ENCODE measurements at regions not wholly inside any gene's neighbourhood (a gene's known extent, or its start where the extent isn't known, plus 50 kb on each side); places are given as distances from the start of the nearest gene placed in this dataset.

DNA sequence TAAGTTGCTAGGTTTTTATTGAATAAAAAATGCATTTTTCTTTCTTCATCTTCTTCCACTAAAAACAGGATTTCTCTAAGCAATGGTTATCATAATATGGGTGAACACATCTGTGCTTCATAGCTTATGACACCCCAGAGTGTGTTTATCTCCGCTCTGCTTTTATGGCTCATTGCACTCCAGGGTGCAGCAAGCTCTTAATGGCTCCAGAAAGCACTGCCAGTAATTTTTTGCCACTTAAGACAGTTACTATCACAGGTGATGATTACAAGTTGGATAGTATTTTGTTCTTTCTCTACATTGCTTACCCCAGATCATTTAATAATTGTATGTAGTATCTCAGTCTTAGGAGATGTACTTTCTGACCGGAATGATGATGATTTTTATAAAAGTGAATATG lies 239.3 kb upstream of the CDH20 start (continued):
- TF ChIP-seq, protein P1, sequence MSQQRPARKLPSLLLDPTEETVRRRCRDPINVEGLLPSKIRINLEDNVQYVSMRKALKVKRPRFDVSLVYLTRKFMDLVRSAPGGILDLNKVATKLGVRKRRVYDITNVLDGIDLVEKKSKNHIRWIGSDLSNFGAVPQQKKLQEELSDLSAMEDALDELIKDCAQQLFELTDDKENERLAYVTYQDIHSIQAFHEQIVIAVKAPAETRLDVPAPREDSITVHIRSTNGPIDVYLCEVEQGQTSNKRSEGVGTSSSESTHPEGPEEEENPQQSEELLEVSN (IDR thresholded peaks at IDR 0.05; ENCODE audit: borderline replicate concordance, low read depth): no peak
- no peak for TF ChIP-seq HOXB5 (CRISPR knock-in tag; IDR thresholded peaks at IDR 0.05)
- TF ChIP-seq TP53 (CRISPR knock-in tag; IDR thresholded peaks at IDR 0.05): no peak
- TF ChIP-seq KDM5A (IDR thresholded peaks at IDR 0.05): no peak
- TF ChIP-seq MAFK (IDR thresholded peaks at IDR 0.05; ENCODE audit: partially characterized antibody): no peak

DNA sequence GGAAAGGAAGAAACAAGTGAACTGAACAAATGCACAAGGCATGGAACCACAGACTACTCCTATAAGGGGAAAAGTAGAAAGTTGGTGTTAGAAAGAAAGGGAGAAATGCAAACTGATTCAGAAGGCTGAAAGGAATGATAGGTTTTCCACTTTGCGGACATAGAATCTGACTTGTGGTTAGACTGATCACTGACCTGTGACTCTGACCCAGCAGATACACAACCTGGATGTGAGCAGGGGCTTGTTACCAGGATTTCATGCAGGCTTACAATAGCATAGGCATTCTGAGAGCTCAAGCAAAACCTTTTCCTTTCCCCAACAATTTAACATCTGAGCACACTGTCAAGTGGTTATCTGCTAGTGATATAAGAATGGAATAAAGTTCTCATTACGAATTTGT lies 237.0 kb upstream of the CDH20 start:
- POLR2A ChIA-PET: no interaction called here
- WGBS (ENCODE audit: missing lambda C conversion rate): 48% methylated on average over 2 of the region's 2 CpGs
- no peak for FAIRE-seq
- no peaks in the 10 kb centered on the region for H3K4me1 ChIP-seq
- no peak overlapping the region for H3K4me2 ChIP-seq
- no peak for ATAC-seq
- no peak for DNase-seq (ENCODE audit: low read depth in 1 of 2, low spot score in 1 of 2)
- H3K4me3 ChIP-seq: no peak overlapping the region
- H3K9me3 ChIP-seq: no peaks in the 10 kb centered on the region
- CTCF ChIA-PET: no interaction called here
- TF ChIP-seq, protein P2, sequence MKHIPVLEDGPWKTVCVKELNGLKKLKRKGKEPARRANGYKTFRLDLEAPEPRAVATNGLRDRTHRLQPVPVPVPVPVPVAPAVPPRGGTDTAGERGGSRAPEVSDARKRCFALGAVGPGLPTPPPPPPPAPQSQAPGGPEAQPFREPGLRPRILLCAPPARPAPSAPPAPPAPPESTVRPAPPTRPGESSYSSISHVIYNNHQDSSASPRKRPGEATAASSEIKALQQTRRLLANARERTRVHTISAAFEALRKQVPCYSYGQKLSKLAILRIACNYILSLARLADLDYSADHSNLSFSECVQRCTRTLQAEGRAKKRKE (CRISPR knock-in tag; IDR thresholded peaks at IDR 0.05; ENCODE audit: low read depth): no peak
- TF ChIP-seq FOXS1 (CRISPR knock-in tag; IDR thresholded peaks at IDR 0.05) (no peak), BCL3 (IDR thresholded peaks at IDR 0.05) (no peak), SREBF2 (IDR thresholded peaks at IDR 0.05) (no peak), CHD2 (IDR thresholded peaks at IDR 0.05; ENCODE audit: low read length, partially characterized antibody) (no peak), SMC3 (IDR thresholded peaks at IDR 0.05) (no peak), HEYL (CRISPR knock-in tag; IDR thresholded peaks at IDR 0.05) (no peak), ZSCAN20 (CRISPR knock-in tag; IDR thresholded peaks at IDR 0.05) (no peak), CHD4 (IDR thresholded peaks at IDR 0.05; ENCODE audit: borderline replicate concordance) (no peak), HDAC2 (IDR thresholded peaks at IDR 0.05) (no peak), USF2 (IDR thresholded peaks at IDR 0.05) (no peak), MYC (IDR thresholded peaks at IDR 0.05; ENCODE audit: borderline replicate concordance, low read length) (no peak), EHF (CRISPR knock-in tag; IDR thresholded peaks at IDR 0.05) (no peak), TP53 (CRISPR knock-in tag; IDR thresholded peaks at IDR 0.05) (no peak), ZC3H11A (IDR thresholded peaks at IDR 0.05) (no peak), EP300 (IDR thresholded peaks at IDR 0.05) (no peak), PHF8 (IDR thresholded peaks at IDR 0.05; ENCODE audit: borderline replicate concordance, low read depth) (no peak)
- TF ChIP-seq, protein P3, sequence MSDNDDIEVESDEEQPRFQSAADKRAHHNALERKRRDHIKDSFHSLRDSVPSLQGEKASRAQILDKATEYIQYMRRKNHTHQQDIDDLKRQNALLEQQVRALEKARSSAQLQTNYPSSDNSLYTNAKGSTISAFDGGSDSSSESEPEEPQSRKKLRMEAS (IDR thresholded peaks at IDR 0.05): no peak
- TF ChIP-seq, protein P4, sequence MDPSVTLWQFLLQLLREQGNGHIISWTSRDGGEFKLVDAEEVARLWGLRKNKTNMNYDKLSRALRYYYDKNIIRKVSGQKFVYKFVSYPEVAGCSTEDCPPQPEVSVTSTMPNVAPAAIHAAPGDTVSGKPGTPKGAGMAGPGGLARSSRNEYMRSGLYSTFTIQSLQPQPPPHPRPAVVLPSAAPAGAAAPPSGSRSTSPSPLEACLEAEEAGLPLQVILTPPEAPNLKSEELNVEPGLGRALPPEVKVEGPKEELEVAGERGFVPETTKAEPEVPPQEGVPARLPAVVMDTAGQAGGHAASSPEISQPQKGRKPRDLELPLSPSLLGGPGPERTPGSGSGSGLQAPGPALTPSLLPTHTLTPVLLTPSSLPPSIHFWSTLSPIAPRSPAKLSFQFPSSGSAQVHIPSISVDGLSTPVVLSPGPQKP (IDR thresholded peaks at IDR 0.05; ENCODE audit: low read depth, low read length): no peak
- no peak overlapping the region for H3K27ac ChIP-seq
